Stimulated activated CD8-positive, alpha-beta memory T cell treated with anti-CD3 and anti-CD28 coated beads, Interleukin-12 subunit alpha, Interleukin-12 subunit beta, amount 100 ng/mL, for 4 hours (primary cell): ENCODE measurements at regions not wholly inside any gene's neighbourhood (a gene's known extent, or its start where the extent isn't known, plus 50 kb on each side); places are given as distances from the start of the nearest gene placed in this dataset.
"Not testable (repeated sequence)": the region's sequence is repeated elsewhere in the genome, so short reads cannot be mapped to it uniquely, and the experiment has no call there.

Experiments used
- DNase-seq: peaks from one replicate; pipeline ENCODE4 v3.0.0-alpha.2; 2020; ENCODE audit warnings: low read depth

DNA sequence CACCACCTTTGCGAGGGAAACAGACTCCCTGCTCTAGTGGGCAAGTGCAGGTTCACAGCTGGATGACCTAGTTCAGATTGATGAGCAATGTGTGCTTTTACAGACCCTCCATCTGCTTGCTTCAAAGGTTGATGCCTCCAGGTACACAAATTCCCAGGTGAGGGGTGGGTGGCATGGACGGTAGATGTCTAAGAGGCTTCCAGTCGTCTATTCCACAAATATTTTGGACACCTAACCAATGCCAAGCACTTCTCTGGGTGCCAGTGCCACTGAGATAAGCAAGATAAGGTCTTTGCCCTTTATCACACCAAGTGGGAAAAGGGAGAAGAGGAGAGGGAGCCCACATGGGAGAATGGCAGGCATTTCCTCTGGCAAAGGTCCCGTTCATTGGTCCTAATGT is 316.6 kb upstream of the CDH5 start:
- no peak for DNase-seq

DNA sequence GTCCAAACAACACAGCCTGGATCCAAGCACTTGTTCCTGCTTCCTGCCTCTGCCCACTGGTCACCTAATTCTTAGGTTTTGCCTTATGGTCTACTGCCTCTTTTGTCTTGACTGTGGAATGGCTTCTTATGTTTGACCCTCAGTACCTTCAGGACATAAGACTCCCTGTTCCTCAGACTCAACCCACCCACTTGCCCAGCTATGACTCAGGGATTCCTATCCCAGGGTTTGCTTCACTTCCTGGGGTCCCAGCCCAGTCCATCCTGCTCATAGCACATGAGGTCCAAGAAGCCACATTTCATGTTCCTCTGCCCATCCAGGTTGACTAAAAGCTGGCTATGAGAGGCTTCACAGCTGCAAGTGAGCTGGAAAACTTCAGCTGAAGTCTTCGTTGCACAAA is 320.9 kb upstream of the CDH5 start:
- DNase-seq: no peak

DNA sequence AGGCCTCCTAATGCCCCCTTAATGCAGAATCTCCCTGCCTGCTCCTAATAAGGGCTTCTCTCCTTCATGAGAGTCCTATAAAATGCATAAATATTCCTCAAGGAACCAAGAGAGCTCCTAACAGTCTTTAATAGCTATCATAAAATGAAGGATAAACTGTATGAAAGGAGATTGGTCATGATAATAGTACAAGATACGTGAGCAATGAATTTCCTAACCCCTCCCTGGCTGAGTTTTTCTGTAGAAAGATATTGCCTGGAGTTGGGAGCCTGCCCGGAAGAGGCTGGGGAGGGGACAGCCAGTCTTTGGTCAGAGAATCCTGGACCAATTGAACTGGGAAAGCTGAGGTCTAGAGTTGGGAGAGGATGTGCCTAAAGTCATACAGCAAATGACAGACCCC is 321.9 kb upstream of the CDH5 start:
- DNase-seq: no peak

DNA sequence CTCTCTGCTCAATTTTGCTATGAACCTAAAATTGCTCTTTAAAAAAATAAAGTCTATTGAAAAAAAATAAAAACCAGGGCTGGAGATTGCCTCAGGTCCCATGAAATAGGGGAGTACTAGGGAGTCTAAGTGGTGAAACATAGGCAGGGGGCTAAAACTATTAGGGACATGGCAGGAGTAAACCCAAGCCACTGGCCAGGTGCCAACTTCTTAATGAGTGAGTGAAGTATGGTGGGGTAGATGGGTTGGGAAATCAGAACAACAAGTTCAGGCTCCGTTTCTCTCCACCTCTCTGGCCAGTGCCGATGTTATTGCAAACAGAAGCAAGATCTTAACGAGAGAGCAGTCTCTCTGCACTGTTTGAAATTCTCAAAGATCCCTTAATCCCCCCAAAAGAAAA is 322.4 kb upstream of the CDH5 start:
- no peak for DNase-seq

DNA sequence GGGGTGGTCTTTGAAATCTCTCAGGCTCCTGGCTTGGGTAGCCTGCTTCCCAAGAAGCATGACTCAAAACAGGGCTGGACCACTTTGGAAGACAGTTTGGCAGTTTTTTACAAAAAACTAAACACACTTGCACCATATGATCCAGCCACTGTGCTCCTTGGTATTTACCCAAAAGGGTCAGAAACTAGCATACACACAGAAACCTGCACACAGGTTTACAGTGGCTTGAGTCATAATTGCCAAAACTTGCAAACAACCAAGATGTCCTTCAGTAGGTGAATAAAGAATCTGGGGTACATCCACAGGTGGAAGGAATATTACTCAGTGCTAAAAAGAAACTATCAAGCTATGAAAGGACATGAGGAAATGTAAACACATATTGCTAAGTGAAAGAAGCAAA is 323.2 kb upstream of the CDH5 start:
- DNase-seq: no peak

DNA sequence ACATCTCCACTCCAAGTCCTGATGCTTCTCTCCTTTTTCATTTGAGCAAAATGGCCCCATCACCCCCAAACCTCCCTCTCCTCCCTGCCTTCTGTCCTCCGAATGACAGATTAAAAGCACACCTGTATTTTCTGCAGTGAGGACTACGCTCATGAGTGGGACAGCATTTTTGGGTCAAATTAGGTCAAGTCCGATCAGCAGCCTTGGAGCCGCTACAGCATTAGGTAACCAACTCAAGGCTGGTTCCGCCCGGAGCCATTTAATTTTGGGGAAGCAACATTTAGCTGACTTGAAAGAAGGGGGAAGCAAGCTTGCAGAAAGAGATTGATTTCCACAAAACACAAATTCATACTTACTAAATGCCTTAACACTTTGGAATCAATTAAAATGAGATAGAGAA is 324.1 kb upstream of the CDH5 start:
- DNase-seq: no peak

DNA sequence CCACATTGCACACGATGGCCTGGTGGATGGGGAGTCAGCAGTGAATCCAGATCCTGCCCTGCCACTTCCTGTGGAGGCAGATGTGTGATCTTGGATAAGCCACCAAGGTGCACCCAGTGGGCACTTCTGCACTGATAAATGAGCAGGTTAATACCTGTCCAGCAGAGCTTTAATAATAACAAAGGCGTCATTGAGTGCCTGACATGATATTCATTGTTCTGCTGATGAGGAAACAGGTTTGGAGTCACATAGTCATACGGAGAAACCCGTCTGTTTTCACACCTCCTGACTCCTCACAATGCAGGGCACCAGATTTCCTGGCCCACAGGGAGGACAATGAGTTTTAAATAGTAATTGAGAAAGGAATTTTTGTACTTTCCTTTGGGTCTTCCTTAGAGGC is 324.6 kb upstream of the CDH5 start:
- DNase-seq: no peak

DNA sequence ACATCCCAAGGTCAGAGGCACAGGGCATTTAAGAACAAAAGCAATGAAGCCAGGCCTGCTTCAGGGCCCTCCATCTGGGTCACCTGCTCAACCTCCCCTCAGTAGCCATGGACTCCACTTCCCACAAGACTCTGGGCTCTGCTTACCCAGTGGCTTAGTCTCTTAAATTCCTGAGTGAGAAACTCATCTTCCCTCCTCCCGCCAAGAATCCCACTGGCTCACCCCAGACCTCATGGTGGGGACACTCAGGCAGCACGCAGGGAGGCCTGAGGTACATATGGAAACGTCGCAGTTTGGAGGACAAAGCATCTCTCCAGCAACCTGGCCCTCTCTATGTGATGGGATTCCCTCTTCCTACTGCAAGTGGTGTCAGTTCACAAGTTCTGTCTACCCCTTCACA is 326.7 kb upstream of the CDH5 start:
- no peak for DNase-seq

DNA sequence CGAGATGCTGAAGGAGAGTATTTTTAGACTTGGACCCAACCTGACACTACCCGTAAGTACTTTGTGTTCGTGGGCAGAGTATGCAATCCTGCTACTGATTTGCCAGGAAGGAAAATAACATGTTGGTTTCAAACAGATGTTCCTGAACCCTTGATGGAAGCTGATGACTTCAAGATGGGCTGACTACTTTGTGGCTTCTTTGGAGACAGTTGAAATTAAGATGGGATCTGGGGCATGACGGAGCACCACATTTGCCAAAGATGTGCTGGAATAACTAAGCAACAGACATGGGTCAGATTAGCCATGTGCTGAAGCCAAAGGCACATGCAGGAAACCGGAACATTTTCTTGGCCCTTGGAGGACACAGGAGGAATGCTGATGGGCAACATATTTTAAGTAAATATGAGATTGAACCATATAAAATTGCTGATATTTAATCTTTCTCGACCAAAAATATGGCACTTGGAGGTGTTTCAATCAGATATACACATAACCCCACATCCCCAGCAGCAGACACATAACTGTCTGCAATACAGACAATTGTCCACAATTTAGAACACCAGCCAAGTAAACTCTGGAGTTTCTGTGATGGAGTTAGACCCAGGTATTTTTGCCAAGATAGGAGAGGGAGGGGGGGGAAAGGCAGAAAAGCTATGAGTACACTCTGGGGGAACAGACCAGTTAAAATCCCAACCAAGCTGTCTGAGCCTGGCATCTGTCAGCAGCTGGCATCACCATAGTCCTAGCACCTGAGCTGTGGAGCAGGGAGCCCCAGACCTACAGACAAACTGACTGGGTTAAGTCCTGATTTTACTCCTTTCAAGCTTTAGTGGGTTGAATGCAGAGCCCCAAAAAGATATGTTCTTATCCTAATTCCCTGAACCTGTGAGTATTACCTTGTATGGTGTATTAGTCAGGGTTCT is 329.4 kb upstream of the CDH5 start:
- DNase-seq: no peak

DNA sequence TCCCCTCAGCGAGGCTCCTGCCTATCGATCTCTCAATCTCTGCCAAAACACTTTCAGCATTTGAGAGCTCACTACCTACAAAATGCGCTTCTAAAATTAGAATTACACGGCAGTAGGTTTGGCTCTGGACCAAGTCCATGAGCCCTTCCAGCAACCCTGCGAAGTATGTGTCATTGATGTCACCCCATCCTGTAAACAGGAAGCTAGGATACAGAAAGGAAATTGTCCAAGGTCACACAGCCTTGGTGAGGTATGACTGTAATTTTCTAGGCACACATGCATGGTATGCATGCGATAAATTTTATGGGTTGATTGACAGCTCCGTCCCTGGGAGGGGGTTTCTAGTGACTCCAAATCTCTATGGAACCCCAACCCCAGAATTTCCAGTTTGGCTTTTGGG is 330.3 kb upstream of the CDH5 start:
- no peak for DNase-seq

DNA sequence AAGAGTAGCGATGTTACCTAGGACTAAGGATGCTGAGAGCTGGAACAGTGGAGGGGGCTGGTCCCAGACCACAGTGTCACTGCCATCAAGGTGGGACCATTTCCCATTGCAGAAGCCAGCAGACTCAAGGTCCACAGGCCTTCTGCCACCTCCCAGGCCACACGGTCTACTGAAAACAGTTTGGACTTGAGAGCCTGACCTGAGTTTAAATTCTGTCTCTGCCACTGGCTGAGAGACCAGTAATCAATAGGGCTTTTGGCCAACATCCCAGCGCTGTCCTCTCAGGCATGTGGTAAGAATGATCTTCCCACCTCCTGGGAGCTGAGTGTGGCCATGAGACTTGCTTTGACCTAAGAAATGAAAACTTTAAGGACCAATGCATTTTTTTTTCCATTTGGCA is 331.4 kb upstream of the CDH5 start:
- no peak for DNase-seq

DNA sequence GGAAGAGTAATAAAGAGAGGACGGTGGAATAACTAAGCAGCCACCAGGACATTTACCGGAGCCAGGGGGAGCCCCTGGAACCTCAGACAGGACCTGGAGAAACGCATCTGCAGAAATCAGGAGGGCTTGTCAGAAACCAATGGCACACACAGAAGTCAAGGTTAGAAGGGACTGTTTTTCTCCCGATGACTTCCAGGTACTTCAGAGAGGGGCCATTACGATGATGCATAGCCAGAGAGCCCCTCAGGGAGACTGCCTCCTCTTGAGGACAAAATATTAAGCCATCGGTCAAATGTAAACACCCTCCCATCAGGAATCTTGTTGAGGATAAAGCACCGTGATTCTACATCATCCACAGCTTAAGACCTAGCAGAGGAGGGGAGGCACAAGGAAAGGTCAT is 333.6 kb upstream of the CDH5 start:
- no peak for DNase-seq

DNA sequence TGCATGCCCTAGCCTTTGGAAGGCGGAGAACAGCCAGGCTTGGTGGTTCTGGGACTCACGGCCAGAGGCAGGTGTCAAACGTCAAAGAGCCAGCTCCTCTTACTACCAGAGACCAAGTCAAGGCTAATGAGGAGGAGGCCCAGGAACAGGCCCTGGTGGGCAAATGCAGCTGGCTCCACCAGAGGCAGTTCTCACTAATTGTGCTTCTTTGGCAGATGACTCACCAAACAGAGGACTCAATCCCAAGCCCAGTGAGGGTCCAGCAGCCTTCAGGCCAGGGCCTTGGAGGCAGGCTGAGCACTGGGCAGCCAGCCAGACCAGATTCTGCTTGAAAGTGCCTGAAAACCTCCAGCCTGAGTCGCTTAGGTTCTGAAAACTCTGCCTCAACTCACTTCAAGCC is 336.5 kb upstream of the CDH5 start:
- no peak for DNase-seq

DNA sequence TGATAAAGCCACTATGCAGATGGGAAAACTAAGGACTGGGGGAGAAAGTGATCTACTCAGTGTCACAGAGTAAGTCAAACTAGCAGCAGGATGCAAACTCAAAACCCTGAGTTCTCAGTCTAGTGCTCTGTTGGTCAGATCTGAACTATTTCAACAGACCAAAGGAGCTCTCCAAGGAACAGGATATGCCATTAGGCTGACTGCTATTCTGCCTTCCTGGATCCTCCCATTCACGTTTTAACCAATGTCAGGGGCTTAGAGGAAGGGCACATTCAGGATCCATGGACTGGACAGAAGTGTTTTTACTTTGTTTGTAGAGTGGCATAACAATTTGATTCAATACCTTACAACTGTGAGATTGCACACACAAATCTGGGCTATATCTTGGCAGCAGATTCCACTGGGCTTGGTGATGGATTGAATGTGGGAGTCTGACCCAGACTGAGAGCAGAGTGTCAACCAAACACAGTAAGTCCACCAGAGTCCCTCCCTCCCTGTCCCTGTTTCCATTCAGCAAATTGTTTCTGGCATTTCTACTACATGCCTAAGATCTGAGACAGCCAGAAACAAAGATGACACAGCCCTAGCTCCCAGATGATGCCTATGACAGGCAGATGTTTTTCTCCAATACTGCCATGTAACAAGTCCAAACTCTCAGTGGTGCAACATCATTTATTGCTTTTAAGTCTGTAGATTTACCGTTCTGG is 337.8 kb upstream of the CDH5 start:
- DNase-seq: no peak

DNA sequence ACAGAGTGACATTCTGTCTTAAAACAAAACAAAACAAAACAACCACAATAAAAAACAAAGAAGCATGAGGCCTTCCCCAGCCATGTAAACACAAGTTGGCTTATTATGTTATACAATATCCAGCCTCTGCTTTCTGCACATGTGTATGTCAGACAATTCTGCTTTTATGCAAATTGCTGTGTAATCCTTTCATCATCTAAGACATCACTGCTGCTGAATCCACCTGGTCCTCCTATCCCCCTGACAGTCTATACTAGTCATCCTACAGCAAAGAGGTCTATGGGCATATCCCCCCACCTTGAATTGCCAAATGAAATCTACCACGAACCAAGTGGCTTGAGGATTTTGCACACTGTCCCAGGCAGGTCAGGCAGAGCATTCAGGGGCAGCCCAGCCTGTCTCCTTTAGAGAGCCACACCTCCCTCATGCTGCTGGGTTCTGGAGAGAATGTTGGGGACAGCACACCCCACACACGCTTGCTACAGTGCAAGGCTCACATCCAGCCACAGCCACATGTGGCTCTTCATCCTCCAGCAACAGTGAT is 339.6 kb upstream of the CDH5 start:
- DNase-seq: no peak

DNA sequence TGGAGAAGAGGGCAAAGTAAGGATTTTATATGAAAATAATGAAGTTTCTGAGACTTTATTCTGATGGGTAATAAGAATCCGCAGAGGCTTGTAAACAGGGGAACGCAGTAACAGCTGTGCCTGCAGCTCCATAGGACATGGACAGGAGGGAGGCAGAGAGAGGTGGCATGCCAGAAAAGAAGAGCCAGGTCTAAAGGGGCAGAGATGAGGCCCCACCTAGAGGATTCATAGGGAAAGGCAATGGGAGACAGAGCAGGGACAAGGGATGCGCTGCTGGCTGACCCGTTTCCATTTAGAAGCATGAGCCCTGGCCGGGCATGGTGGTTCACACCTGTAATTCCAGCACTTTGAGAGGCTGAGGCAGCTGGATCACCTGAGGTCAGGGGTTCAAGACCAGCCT is 340.3 kb upstream of the CDH5 start:
- no peak for DNase-seq

DNA sequence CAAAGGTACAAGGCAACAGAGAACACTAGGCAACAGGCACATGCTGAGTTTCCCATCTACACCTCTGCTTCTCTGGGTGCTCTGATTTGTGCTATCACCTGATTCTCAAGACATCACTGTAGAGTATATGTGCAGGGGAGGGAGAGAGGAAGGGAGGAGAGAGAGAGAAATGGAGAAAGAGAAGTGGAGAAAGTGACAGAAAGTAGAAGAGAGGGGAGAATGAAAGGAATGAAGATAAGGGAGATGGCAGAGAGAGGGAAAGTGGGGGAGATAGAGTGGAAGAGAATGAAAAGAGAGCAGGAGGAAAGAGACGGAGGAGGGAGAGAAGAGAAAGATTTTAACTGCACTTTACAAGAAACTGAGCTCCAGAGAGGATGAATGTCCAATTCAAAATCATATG is 340.7 kb upstream of the CDH5 start:
- DNase-seq: no peak

DNA sequence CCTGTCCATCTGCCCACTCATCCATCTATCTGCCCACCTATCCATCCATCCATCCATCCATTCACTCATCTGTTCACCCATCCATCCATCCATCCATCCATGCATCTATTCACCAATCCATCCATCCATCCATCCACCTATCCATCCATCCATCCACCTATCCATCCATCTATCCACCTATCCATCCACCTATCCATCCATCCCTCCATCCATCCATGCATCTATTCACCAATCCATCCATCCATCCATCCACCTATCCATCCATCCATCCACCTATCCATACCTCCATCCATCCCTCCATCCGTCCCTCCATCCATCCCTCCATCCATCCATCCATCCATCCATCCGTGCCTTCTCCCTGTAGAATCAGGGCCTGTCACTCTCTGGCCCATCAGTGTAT is 341.9 kb upstream of the CDH5 start:
- not testable (repeated sequence) for DNase-seq

DNA sequence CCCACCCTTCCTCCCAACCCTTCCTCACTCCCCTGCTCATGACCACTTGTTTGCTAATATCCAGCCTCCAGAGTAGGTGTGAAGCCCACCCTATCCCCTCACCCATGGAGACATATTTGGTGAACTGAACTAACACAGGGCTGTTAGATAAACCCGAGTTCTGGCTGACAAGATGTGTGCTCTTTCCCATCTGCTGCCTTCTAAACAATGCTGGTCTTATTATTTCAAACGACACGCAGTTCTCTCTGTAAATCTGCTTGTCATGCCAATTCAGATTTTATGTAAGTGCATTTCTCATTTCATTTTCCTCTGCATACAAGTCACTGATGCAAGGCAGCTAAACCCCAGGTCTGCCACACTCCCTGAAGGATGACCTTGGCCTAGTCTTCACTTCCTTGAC is 343.0 kb upstream of the CDH5 start:
- no peak for DNase-seq

DNA sequence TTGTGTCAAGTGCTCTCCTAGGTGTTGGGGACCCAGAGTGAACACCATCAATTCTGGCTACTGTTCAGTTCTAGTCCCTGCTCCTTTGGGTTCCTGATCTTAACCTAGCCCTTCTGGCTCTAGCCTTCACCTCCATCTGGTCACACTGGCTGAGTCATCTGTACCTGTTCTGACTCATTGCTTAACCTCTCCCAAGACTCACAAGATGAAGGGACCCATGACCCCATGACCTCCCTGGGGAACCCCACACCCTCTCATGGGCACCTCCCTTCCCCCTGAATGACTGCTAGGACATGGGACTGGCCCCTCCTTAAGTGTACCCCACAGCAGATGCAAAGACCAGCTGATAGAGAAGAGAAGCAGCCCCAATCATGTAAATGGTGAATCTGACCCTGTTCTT is 345.8 kb upstream of the CDH5 start:
- no peak for DNase-seq

DNA sequence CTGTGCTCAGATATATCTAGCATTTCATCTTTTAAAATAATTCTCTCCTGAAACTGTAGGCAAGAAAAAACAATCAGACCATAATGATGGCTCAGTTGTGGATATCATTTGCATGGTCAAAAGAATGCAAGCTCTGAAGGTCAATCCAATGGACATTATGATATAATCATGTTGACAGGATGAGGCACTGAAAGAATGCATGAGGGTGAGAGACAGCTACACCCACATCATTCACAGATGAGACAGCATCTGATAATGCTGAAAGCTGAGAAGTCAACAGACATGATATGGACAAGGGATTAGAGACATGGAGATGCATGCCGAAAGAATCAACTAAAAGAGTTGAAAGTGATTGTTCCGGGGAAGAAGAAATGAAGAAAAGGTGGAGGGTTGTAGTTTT is 346.4 kb upstream of the CDH5 start:
- DNase-seq: no peak

DNA sequence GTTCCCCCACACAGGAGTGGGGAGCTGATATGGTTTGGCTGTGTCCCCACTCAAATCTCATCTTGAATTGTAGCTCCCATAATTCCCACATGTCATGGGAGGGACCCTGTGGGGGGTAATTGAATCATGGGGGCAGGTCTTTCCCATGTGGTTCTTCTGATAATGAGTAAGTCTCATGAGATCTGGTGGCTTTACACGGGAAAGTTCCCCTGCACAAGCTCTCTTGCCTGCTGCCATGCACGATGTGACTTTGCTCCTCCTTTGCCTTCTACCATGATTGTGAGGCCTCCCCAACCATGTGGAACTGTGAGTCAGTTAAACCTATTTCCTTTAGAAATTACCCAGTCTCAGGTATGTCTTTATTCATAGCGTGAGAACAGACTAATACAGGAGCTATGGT is 347.0 kb upstream of the CDH5 start:
- DNase-seq: not testable (repeated sequence)

DNA sequence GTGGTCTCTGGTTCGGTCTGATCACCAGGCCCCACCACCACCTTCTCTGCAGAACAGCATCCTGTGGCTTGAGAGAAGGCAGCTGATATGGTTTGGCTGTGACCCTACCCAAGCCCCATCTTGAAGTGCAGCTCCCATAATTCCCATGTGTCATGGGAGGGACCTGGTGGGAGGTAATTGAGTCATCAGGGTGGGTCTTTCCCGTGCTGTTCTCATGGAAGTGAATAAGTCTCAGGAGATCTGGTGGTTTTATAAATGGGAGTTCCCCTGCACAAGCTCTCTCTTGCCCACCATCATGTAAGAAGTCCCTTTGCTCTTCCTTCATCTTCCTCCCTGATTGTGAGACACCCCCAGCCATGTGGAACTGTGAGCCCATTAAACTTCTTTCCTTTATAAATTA is 352.3 kb upstream of the CDH5 start:
- DNase-seq: no peak
